Glutamatergic neuron (in vitro differentiated cells): ENCODE measurements at regions not wholly inside any gene's neighbourhood (a gene's known extent, or its start where the extent isn't known, plus 50 kb on each side); places are given as distances from the start of the nearest gene placed in this dataset.

ENCODE experiments used
- DNase-seq: peaks from one replicate; pipeline ENCODE4 v3.0.0; 2022
- H3K27ac Mint-ChIP-seq: one replicate; pipeline ENCODE4 v1.8.0; 2020; ENCODE audit warnings: mild to moderate bottlenecking, mixed read lengths, inconsistent platforms; ENCODE audit not compliant: unreplicated experiment
- H3K27me3 Mint-ChIP-seq: one replicate; pipeline ENCODE4 v1.8.0; 2020; ENCODE audit warnings: mild to moderate bottlenecking, moderate library complexity, mixed read lengths, inconsistent platforms; ENCODE audit not compliant: unreplicated experiment
- H3K36me3 Mint-ChIP-seq: one replicate; pipeline ENCODE4 v1.8.0; 2020; ENCODE audit warnings: mild to moderate bottlenecking, mixed read lengths, inconsistent platforms; ENCODE audit not compliant: unreplicated experiment
- H3K4me1 Mint-ChIP-seq: one replicate; pipeline ENCODE4 v1.8.0; 2020; ENCODE audit warnings: mild to moderate bottlenecking, low read depth, mixed read lengths, inconsistent platforms; ENCODE audit not compliant: unreplicated experiment
- H3K4me3 Mint-ChIP-seq: one replicate; pipeline ENCODE4 v1.8.0; 2020; ENCODE audit warnings: mild to moderate bottlenecking, mixed read lengths, inconsistent platforms; ENCODE audit not compliant: unreplicated experiment
- H3K9me3 Mint-ChIP-seq: one replicate; pipeline ENCODE4 v1.8.0; 2020; ENCODE audit warnings: mild to moderate bottlenecking, moderate library complexity, mixed read lengths, inconsistent platforms; ENCODE audit not compliant: unreplicated experiment
- CTCF ChIP-seq: fragments of 200-600 bp; sonication (generic); IDR thresholded peaks from one replicate; pipeline ENCODE4 v1.5.0; 2021; ENCODE audit not compliant: partially characterized antibody, unreplicated experiment

- DNase-seq, result no peak
- H3K27ac Mint-ChIP-seq, result no peak overlapping the region
- TF ChIP-seq CTCF, result no peak
- no peak overlapping the region for H3K4me3 Mint-ChIP-seq
- H3K4me1 Mint-ChIP-seq, result peaks cover 1% of the 10 kb centered on the region
- no peaks in the 10 kb centered on the region for H3K36me3 Mint-ChIP-seq
- H3K27me3 Mint-ChIP-seq, result peaks cover under 1% of the 10 kb centered on the region
- no peaks in the 10 kb centered on the region for H3K9me3 Mint-ChIP-seq
Measured at GRCh38 chr16:82460766-82461165, 166.0 kb upstream of the CDH13 start.

DNA sequence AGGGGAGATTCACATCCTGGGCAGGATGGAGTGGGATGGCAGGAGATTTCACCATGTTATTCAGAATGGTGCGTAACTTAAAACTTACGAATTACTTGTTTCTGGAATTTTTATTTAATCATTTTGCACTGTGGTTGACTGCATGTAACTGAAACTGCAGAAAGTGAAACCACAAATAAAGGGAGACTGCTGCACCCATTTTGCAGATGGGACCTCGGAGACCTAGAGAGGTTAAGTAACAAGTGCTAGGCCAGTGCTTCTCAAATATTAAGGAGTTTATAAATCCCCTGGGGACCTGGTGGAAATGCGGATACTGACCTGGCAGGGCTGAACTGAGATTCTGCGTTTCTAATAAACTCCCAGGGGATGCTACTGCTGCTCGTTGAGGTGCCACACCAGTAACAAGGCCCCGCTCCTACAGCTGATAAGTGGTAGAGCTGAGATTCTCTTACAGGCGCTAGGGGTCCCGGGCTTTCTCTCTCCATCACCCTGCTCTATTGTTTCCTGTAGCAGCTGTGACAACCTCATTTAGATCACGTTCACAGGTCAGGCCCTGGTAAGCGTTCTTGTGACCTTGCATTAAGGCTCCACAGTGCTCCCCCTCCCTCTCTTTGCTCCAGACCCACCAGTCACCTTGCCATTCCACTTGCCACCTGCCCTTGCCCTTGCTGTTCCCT lies 167.1 kb upstream of the CDH13 start:
- Mint-ChIP-seq H3K27ac (no peak overlapping the region), H3K27me3 (no peaks in the 10 kb centered on the region), H3K36me3 (no peaks in the 10 kb centered on the region), H3K4me1 (peaks cover 1% of the 10 kb centered on the region), H3K4me3 (no peak overlapping the region), H3K9me3 (no peaks in the 10 kb centered on the region)
- TF ChIP-seq CTCF, result no peak
- no peak for DNase-seq

GRCh38 chr16:82456683-82457082 lies 170.1 kb upstream of the CDH13 start:
- no peak overlapping the region for H3K27ac Mint-ChIP-seq
- peaks cover 4% of the 10 kb centered on the region for H3K27me3 Mint-ChIP-seq
- peak; percentile 80 for TF ChIP-seq CTCF
- H3K36me3 Mint-ChIP-seq, result no peaks in the 10 kb centered on the region
- H3K4me1 Mint-ChIP-seq, result no peaks in the 10 kb centered on the region
- H3K4me3 Mint-ChIP-seq, result no peak overlapping the region
- H3K9me3 Mint-ChIP-seq, result no peaks in the 10 kb centered on the region
- peak; percentile 76 for DNase-seq

DNA sequence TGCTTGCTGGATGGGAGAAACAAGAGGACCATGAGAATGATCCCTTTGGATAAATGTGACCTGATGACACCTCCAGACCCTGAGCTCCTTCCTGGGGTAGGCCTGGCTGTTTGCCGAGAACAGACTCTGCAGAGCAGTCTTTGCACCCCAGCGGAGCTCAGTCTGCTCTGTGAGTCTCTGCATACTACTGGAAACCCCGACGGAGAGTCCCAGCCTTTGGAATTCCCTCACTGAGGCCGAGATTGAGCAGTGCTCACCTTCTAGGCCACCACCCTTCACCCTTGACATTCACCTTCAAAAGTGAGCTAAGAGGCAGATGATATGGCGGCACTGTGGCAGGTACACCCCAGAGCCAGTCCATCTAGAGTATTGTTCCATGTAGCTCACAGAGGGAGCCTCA lies 172.2 kb upstream of the CDH13 start:
- Mint-ChIP-seq H3K27ac (no peak overlapping the region), H3K36me3 (no peaks in the 10 kb centered on the region), H3K4me3 (no peak overlapping the region)

More for the DNA sequence above, 172.2 kb upstream of the CDH13 start:
- Mint-ChIP-seq H3K4me1 (no peaks in the 10 kb centered on the region), H3K9me3 (no peaks in the 10 kb centered on the region), H3K27me3 (peaks cover 4% of the 10 kb centered on the region)
- no peak for TF ChIP-seq CTCF
- no peak for DNase-seq
